Endothelial cell of umbilical vein (primary cell): ENCODE measurements at regions not wholly inside any gene's neighbourhood (a gene's known extent, or its start where the extent isn't known, plus 50 kb on each side); places are given as distances from the start of the nearest gene placed in this dataset.

Experiments used
- BruUV-seq: library from RNA; stranded (reverse); fragments of 400-500 nt; replicated peaks from 2 replicates; lab custom pipeline; 2021; lab: Mats Ljungman, UMichigan
- CTCF ChIA-PET: fragments of 300-600, 350-600 bp; sonication (Branson Sonifier 250); formaldehyde crosslinking; loops from one replicate; lab custom pipeline; 2021; ENCODE audit warnings: antibody characterized with exemption, inconsistent platforms; lab: Charles Lee
- POLR2A ChIA-PET: fragments of 300-600, 350-600 bp; sonication (Branson Sonifier 250); formaldehyde crosslinking; loops from one replicate; lab custom pipeline; 2021; ENCODE audit warnings: antibody characterized with exemption, inconsistent platforms; lab: Charles Lee
- DNase-seq: peaks from one replicate; pipeline ENCODE4 v3.0.0-alpha.2; 2011; ENCODE audit warnings: low read depth, low spot score
- FAIRE-seq: peaks from 2 replicates; lab custom pipeline; 2011; peaks lifted over from hg19 to GRCh38; lab: Jason Lieb, UNC
- H2AFZ ChIP-seq: 2 replicates; pipeline ENCODE4 v1.6.0; 2012; ENCODE audit warnings: low read depth, low read length, control low read depth, inconsistent platforms
- H3K27ac ChIP-seq: 2 replicates; pipeline ENCODE4 v1.5.1; 2011; ENCODE audit warnings: low read depth, mild to moderate bottlenecking, control low read depth, low read length, moderate library complexity; ENCODE audit not compliant: insufficient read depth
- H3K27me3 ChIP-seq, 2 experiments: 2 replicates each; pipeline versions ENCODE4 v1.6.0 to v1.6.1; 2011; ENCODE audit warnings: low read length in 2 of 2, mixed read lengths in 1 of 2; ENCODE audit not compliant: control insufficient read depth in 2 of 2, insufficient read depth in 2 of 2
- H3K36me3 ChIP-seq, 2 experiments: 2 replicates in 1 of 2; 3 replicates in 1 of 2; pipeline ENCODE4 v1.5.1; 2011; ENCODE audit warnings: low read length in 2 of 2, mild to moderate bottlenecking in 1 of 2, moderate library complexity in 1 of 2; ENCODE audit not compliant: control insufficient read depth in 2 of 2, insufficient read depth in 2 of 2; ENCODE audit errors: extremely low read depth in 1 of 2
- H3K4me1 ChIP-seq: 3 replicates; pipeline ENCODE4 v1.5.1; 2011; ENCODE audit warnings: mild to moderate bottlenecking, low read length; ENCODE audit not compliant: control insufficient read depth, insufficient read depth; ENCODE audit errors: extremely low read depth
- H3K4me2 ChIP-seq: 2 replicates; pipeline ENCODE4 v1.6.1; 2011; ENCODE audit warnings: low read length, control low read depth, mixed read lengths; ENCODE audit not compliant: insufficient read depth
- H3K4me3 ChIP-seq, 3 experiments: fragments of 200-600 bp in 1 of 3; sonication (generic), shearing (Covaris generic) in 1 of 3; replicated peaks in 1 of 3; 2 replicates each; pipeline ENCODE4 v1.5.1; 2011 to 2016; ENCODE audit warnings: control low read depth in 3 of 3, low read length in 3 of 3, mild to moderate bottlenecking in 2 of 3, inconsistent platforms in 1 of 3, low read depth in 1 of 3, moderate library complexity in 1 of 3; ENCODE audit not compliant: insufficient read depth in 1 of 3
- H3K79me2 ChIP-seq: 2 replicates; pipeline ENCODE4 v1.6.0; 2012; ENCODE audit warnings: low read length, inconsistent platforms; ENCODE audit not compliant: control insufficient read depth, insufficient read depth
- H3K9ac ChIP-seq: replicated peaks from 2 replicates; pipeline ENCODE3; 2011; ENCODE audit warnings: low read length, control low read depth; ENCODE audit not compliant: insufficient read depth; ENCODE audit errors: extremely low read depth
- H3K9me1 ChIP-seq: replicated peaks from 3 replicates; pipeline ENCODE4 v1.6.0; 2011; ENCODE audit warnings: mild to moderate bottlenecking, low read length; ENCODE audit not compliant: control insufficient read depth, insufficient read depth; ENCODE audit errors: extremely low read depth
- H3K9me3 ChIP-seq: replicated peaks from 2 replicates; pipeline ENCODE4 v1.5.1; 2012; ENCODE audit warnings: low read length, inconsistent platforms; ENCODE audit not compliant: control insufficient read depth, insufficient read depth
- H4K20me1 ChIP-seq: replicated peaks from 2 replicates; pipeline ENCODE3; 2011; ENCODE audit warnings: mild to moderate bottlenecking, low read length; ENCODE audit not compliant: control insufficient read depth, insufficient read depth; ENCODE audit errors: extremely low read depth
- EZH2 ChIP-seq: IDR thresholded peaks from 2 replicates; pipeline ENCODE4 v1.6.1; 2012; ENCODE audit warnings: borderline replicate concordance, low read depth, mild to moderate bottlenecking, moderate library complexity, low read length, inconsistent platforms; ENCODE audit not compliant: severe bottlenecking
- FOS ChIP-seq: IDR thresholded peaks from 2 replicates; pipeline ENCODE4 v1.6.1; 2011; ENCODE audit warnings: mild to moderate bottlenecking, low read length, moderate library complexity, borderline replicate concordance; ENCODE audit not compliant: insufficient read depth
- GATA2 ChIP-seq: IDR thresholded peaks from 2 replicates; pipeline ENCODE4 v1.7.0; 2011; ENCODE audit warnings: low read depth, mild to moderate bottlenecking, moderate library complexity, mixed read lengths, low read length; ENCODE audit not compliant: insufficient read length, insufficient read depth
- JUN ChIP-seq: IDR thresholded peaks from 2 replicates; pipeline ENCODE4 v1.6.1; 2011; ENCODE audit warnings: borderline replicate concordance, low read depth; ENCODE audit not compliant: insufficient read length, insufficient read depth
- MYC ChIP-seq: IDR thresholded peaks from one replicate; pipeline ENCODE4 v1.6.1; 2011; ENCODE audit warnings: mild to moderate bottlenecking, low read depth, low read length
- POLR2A ChIP-seq: IDR thresholded peaks from 2 replicates; pipeline ENCODE4 v1.6.1; 2012; ENCODE audit warnings: low read depth, mild to moderate bottlenecking, control low read depth, low read length
- POLR2AphosphoS5 ChIP-seq: IDR thresholded peaks from 2 replicates; pipeline ENCODE4 v1.6.1; 2012; ENCODE audit warnings: low read depth, mild to moderate bottlenecking, control low read depth, low read length, moderate library complexity; ENCODE audit not compliant: insufficient read depth
- dilution Hi-C: fragments of 300-500 bp; cut with MboI; formaldehyde crosslinking; loops from one replicate; pipeline ENCODE4 v1.15.0; 2019; ENCODE audit warnings: low sequenced_read_pairs; ENCODE audit not compliant: extremely low pct_ligation_motif_present
- intact Hi-C: fragments of 100-400 bp; cut with micrococcal nuclease; formaldehyde crosslinking; loops from one replicate; pipeline ENCODE4 v1.10.0; 2022
- TF ChIP-seq, protein P1 (sequence below), 2 donors: IDR thresholded peaks; 1 replicate in 1 of 2; 2 replicates in 1 of 2; pipeline ENCODE4 v1.5.1; 2011; ENCODE audit warnings: low read length in 2 of 2, mild to moderate bottlenecking in 2 of 2, moderate library complexity in 2 of 2, control low read depth in 1 of 2, inconsistent platforms in 1 of 2, low read depth in 1 of 2; ENCODE audit not compliant: insufficient read depth in 1 of 2; ENCODE audit errors: extremely low read depth in 1 of 2
- TF ChIP-seq, protein P2 (sequence below): IDR thresholded peaks from 2 replicates; pipeline ENCODE4 v1.6.1; 2011; ENCODE audit not compliant: insufficient read depth, insufficient read length

DNA sequence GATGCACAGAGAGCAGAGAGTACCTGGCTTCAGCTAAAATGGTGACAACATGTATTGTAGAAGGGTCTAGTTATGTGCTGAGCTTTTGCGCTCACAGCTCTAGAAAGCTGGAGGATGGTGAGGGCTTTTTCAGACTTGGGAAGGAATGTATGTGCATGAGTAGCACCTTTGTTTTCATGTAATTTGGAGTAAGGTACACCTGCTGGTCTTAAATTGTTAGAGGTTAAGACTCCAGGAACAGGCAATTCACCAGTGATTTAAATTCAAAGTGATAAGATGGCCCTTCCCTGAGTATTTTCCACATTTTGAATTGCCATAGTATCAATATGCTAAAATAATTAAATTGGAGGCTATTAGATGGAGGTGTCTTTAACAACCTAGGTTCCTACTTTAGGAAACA is 436.4 kb upstream of the GOLIM4 start:
- H3K4me3 ChIP-seq: no peak overlapping the region
- H3K9ac ChIP-seq: no peak overlapping the region
- dilution Hi-C loops (no loop called here), intact Hi-C loops (no loop called here)
- H3K4me1 ChIP-seq: no peaks in the 10 kb centered on the region
- H3K79me2 ChIP-seq: no peaks in the 10 kb centered on the region
- ChIA-PET POLR2A (no interaction called here), CTCF (no interaction called here)
- no TSS peak for BruUV-seq
- TF ChIP-seq POLR2AphosphoS5: no peak
- TF ChIP-seq POLR2A: no peak
- TF ChIP-seq FOS: no peak
- TF ChIP-seq, protein P1, sequence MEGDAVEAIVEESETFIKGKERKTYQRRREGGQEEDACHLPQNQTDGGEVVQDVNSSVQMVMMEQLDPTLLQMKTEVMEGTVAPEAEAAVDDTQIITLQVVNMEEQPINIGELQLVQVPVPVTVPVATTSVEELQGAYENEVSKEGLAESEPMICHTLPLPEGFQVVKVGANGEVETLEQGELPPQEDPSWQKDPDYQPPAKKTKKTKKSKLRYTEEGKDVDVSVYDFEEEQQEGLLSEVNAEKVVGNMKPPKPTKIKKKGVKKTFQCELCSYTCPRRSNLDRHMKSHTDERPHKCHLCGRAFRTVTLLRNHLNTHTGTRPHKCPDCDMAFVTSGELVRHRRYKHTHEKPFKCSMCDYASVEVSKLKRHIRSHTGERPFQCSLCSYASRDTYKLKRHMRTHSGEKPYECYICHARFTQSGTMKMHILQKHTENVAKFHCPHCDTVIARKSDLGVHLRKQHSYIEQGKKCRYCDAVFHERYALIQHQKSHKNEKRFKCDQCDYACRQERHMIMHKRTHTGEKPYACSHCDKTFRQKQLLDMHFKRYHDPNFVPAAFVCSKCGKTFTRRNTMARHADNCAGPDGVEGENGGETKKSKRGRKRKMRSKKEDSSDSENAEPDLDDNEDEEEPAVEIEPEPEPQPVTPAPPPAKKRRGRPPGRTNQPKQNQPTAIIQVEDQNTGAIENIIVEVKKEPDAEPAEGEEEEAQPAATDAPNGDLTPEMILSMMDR (IDR thresholded peaks at IDR 0.05; ENCODE audit: extremely low read depth in 1 of 2, insufficient read depth in 1 of 2, low read depth in 1 of 2, low read length in 2 of 2): no peak
- TF ChIP-seq JUN: no peak
- no peak for TF ChIP-seq EZH2
- TF ChIP-seq, protein P2, sequence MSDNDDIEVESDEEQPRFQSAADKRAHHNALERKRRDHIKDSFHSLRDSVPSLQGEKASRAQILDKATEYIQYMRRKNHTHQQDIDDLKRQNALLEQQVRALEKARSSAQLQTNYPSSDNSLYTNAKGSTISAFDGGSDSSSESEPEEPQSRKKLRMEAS: no peak
- no peak for TF ChIP-seq MYC
- no peak for TF ChIP-seq GATA2
- H4K20me1 ChIP-seq: no peaks in the 10 kb centered on the region
- no peak for FAIRE-seq
- no peaks in the 10 kb centered on the region for H3K9me3 ChIP-seq
- H2AFZ ChIP-seq: no peak overlapping the region
- no peak overlapping the region for H3K27ac ChIP-seq
- H3K4me2 ChIP-seq: no peak overlapping the region
- no peaks in the 10 kb centered on the region for H3K36me3 ChIP-seq
- no peak for DNase-seq
- H3K9me1 ChIP-seq: no peaks in the 10 kb centered on the region
- H3K27me3 ChIP-seq: peaks cover 0 to 2% of the 10 kb centered on the region in 2 experiments
